H7 (cell line): ENCODE measurements at regions not wholly inside any gene's neighbourhood (a gene's known extent, or its start where the extent isn't known, plus 50 kb on each side); places are given as distances from the start of the nearest gene placed in this dataset.

Source experiments
- DNase-seq: peaks from one replicate; pipeline ENCODE4 v3.0.0; 2012
- H3K27me3 ChIP-seq: 2 replicates; pipeline ENCODE4 v1.6.0; 2011; ENCODE audit warnings: mild to moderate bottlenecking, low read length; ENCODE audit not compliant: control insufficient read depth, insufficient read depth
- H3K36me3 ChIP-seq: replicated peaks from 2 replicates; pipeline ENCODE4 v1.5.1; 2011; ENCODE audit warnings: low read length; ENCODE audit not compliant: control insufficient read depth, insufficient read depth
- H3K4me3 ChIP-seq: 2 replicates; pipeline ENCODE4 v1.5.1; 2011; ENCODE audit warnings: low read depth, mild to moderate bottlenecking, control low read depth, low read length, moderate library complexity; ENCODE audit not compliant: insufficient read depth

DNA sequence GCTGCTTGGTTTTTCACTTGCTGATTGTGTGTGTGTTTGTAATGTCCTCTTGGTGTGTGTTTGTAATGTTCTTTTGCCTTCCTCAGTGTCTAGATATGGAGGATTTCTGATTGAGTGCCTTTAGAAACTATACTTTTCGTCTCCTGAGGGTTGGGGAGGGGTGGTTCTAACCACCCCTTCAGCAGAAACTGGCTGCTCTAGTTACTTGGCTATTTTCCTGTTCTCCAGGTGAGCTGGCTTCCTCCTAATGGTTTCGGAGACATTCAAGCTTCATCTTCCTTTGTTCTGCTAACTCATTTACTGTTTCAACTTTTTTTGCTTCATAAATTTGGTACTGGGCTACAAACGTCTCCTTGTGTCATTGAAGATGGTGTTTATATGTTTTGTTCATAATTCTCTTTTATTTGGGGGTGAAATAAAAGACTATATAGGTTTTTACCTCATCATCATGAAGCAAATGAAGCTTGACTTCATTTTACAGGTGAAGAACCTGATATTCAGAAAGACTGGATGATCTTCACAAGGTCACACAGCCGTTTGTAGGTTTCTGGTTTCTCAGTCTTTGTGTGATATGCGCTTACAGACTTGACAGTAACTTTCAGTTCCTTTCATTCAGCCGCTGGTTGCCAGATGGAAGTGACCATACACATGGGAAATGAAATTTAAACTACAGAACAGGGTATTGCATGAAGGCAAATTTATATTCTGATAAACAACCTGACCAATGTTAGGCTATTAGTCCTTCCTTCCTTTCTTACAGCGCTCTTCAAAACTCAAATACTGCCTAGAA is 238.5 kb downstream of the GALR1 start:
- Histone ChIP-seq H3K4me3 (no peak overlapping the region), H3K27me3 (no peaks in the 10 kb centered on the region), H3K36me3 (no peaks in the 10 kb centered on the region)
- DNase-seq: no peak

DNA sequence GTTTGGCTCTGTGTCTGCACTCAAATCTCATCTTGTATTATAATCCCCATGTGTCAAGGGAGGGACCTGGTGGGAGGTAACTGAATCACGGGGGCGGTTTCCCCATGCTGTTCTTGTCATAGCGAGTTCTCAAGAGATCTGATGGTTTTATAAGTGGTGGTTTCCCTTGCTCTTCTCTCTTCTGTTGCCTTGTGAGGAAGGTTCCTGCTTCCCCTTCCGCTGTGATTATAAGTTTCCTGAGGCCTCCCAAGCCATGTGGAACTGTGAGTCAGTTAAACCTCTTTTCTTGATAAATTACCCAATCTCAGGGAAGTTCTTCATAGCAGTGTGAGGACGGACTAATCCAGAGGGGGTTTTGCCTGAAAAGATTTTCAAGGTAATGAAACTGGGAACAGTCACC is 245.4 kb downstream of the GALR1 start:
- no peak for DNase-seq

DNA sequence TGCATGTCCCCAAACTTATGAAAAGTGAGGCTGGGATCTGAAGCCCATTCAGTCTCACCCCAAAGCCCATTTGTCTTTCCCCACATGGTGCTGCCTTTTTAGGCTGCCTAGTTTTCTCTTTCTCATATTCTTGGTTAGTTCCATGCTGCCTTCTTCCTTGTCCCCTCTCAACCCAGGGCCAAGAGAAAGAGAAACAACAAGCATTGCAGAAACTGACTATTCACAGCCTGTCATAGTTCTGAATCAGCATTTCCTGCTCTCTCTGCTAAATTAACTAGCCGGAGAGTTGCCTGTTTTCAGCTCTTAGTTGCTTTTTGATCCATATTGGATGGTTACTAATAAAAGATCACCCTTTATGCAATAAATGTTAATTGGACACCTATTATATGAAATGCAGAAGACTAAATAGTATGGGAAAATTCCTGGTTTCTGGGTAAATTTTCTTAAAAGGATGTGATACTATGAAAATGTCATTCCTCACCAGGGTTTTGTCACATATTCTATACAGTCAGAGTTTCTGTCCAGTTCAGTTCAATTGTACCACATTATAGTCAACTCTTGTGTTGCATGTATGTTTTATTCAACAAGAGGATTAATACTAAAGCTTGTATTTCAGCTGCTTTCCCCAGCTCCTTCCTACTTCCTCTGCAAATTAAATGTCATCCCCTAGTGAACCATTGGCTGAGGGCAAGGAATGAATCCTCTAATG is 246.5 kb downstream of the GALR1 start:
- no peak for DNase-seq
- Histone ChIP-seq H3K4me3 (no peak overlapping the region), H3K27me3 (no peaks in the 10 kb centered on the region), H3K36me3 (no peaks in the 10 kb centered on the region)

More for the DNA sequence above, 245.4 kb downstream of the GALR1 start:
- H3K4me3 ChIP-seq: no peak overlapping the region
- H3K36me3 ChIP-seq: no peaks in the 10 kb centered on the region
- no peaks in the 10 kb centered on the region for H3K27me3 ChIP-seq

DNA sequence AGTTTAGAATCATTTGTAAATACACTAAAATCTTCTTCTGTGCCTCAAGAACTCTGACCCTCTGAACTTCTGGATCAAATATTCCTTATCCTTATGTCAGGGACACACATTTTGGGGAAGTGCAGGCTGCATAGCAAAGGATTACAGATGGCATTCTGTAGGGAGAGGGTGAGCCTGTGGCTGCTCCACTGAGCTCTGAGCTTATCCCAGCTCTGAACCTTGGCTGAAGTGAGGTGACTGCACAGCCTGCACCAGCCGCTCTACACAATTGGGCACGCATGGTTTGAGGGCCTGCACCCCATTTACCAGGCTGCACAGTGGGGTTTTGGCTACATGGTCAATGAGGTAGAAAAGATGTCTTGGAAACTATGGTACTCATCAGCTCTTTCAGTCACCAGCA is 251.6 kb downstream of the GALR1 start:
- no peak overlapping the region for H3K4me3 ChIP-seq
- H3K27me3 ChIP-seq: no peaks in the 10 kb centered on the region
- no peak for DNase-seq
- no peaks in the 10 kb centered on the region for H3K36me3 ChIP-seq

DNA sequence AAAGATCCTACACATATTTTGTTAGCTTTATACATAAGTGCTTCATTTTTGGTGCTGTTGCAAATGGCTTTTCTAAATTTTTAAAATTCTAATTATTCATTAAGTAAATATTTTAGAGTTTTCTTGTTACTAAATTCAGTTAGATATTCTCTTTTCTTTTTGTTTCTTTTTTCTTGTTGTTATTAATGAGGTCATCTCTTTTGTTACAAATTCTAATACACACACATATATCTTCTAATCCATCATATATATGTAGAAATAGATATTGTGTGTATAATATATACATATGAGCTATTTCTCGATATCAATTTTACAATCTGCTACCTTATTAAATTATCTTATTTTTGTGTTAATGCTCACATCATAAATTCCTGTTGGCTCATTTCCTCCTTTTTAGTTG is 255.9 kb downstream of the GALR1 start:
- no peak overlapping the region for H3K4me3 ChIP-seq
- H3K27me3 ChIP-seq: no peaks in the 10 kb centered on the region
- no peaks in the 10 kb centered on the region for H3K36me3 ChIP-seq

DNA sequence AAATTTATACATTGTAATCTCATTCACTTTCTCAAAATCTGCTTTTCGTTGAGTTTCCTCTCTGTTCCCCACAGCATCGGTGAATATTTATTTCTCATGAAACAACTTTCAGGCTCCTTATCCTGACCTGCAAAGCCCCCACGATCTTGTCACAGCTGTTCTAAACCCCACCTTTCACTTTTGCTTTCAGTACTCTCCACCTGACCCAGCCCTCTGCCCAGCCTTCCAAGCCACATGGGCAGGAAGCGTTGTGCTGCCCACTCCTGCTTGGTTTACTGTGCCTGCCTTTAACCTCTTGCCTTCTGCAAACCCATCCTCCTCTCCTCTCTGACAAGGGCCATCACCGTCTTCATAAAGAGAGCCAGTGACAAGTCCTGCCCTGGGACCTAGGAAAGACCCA is 262.5 kb downstream of the GALR1 start:
- DNase-seq: no peak
- no peaks in the 10 kb centered on the region for H3K27me3 ChIP-seq
- no peak overlapping the region for H3K4me3 ChIP-seq
- H3K36me3 ChIP-seq: no peaks in the 10 kb centered on the region

More for the DNA sequence above, 255.9 kb downstream of the GALR1 start:
- no peak for DNase-seq

DNA sequence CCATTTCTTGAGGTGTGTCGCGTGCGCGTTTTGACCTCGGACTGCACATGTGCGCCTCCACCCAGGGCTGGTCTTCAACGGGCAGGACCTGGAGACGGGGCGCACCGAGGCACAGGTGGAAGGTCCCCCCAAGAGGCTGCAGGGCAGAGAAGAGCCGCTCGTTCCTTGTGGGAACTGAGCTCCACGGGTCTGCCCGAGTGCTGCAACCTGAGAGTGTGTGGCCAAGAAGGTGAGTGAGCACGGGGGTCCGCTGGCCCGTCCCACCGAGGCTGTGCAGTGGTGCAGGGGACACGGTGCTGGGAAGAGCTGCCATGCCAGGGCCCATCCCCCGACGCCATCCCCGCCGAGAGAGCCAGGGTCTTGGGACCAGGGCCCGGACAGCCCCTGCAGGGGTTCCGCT is 268.3 kb downstream of the GALR1 start:
- peak; percentile 23 for DNase-seq

DNA sequence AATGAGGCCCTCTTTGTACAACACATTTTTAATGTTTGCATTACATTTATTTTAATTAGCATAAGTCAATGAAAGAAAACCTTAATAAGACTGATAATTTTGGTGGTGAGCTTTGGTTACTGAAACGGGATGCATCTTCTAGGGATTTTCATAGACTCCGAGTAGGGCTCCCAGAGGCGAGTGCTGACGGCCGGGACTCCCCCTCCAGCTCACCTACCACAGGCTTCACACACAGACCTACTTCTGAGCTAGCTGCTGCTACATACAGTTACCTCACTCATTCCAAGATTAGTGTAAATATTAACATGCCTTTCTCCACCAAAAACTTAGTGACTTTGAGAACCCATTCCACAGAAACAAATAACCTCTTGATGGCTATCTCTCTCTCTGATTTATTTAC is 271.1 kb downstream of the GALR1 start:
- DNase-seq: no peak

More for the DNA sequence above, 268.3 kb downstream of the GALR1 start:
- Histone ChIP-seq H3K36me3 (no peaks in the 10 kb centered on the region), H3K4me3 (no peak overlapping the region), H3K27me3 (no peaks in the 10 kb centered on the region)

DNA sequence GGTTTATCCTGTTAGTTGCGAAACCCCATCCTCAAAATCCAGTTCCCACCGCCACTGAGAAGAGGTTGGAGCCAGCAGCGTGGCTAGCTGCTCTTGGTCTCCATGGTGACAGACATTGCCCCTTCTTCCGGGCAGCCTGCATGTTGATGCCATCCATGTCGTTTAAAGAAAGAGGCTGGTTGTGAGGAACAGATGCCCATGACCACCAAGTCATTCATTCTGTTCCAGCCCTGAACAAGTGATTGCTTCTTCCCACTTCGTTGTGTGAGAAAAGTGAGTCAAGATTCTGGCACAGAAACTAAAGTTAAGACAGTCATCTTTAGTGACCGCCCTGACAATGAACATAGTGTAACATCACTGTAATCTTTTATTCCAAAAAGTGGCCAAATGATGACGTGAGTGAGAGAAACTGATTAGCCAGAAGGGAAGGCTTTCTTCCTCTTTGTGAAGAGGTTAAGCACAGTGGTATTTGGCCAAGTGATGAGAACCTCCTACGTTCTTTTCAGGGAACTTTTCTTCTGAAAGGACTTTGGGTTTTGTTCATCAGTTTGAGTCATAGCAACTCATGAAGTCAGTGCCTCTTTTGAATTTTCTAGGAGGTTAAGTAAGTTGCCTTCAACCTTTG is 272.5 kb downstream of the GALR1 start:
- Histone ChIP-seq H3K4me3 (no peak overlapping the region), H3K27me3 (no peaks in the 10 kb centered on the region), H3K36me3 (no peaks in the 10 kb centered on the region)
- DNase-seq: no peak

More for the DNA sequence above, 271.1 kb downstream of the GALR1 start:
- Histone ChIP-seq H3K4me3 (no peak overlapping the region), H3K36me3 (no peaks in the 10 kb centered on the region), H3K27me3 (no peaks in the 10 kb centered on the region)

DNA sequence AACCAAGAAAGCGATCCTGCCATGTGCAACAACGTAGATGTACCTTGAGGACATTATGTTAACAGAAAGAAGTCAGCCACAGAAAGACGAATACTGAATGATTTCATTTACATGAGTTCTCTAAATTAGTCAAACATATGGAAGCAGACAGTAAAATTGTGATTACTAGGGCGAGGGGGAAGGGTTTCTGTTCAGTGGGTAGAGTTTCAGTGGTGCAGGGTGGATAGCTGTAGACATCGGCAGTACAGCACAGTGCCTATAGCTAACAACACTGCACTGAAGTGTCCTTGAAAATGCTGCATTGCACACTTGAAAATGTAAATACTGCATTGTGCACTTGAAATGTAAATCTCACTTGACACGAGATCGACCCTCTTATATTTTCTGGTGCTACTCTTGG is 275.3 kb downstream of the GALR1 start:
- Histone ChIP-seq H3K4me3 (no peak overlapping the region), H3K27me3 (no peaks in the 10 kb centered on the region), H3K36me3 (no peaks in the 10 kb centered on the region)
- no peak for DNase-seq

DNA sequence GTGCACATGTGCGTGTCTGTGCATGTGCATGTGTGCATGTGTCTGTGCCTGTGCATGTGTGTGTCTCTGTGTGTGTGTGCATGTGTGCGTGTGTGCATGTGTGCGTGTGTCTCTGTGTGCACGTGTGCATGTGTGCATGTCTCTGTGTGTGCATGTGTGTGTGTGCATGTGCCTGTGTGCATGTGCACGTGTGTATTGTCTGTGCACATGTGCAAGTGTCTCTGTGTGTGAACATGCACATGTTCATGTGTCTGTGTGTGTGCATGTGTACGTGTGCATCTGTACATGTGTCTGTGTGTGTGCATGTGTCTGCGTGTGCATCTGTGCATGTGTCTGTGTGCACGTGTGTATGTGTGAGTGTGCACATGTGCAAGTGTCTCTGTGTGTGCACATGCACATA is 277.3 kb downstream of the GALR1 start:
- Histone ChIP-seq H3K36me3 (no peaks in the 10 kb centered on the region), H3K4me3 (no peak overlapping the region), H3K27me3 (no peaks in the 10 kb centered on the region)
- no peak for DNase-seq

DNA sequence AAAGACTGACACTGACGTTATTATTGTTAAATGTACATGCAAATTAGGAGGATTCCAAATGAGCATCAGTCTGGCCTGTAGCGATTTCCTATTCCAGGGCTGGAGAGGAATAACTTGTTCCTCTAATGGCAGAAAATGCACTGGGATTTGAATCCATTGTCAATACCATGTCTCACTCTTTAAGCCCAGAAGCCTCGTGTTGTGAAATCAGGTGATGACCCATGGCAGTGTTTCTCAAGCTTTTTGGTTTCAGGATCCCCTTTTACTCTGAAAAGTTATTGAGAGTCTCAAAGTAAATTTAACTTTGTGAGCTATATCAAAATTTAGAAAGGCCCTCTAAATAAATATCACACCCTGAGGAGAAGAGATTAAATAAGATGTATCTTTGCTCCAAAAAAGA is 279.2 kb downstream of the GALR1 start:
- H3K4me3 ChIP-seq: no peak overlapping the region
- H3K27me3 ChIP-seq: no peaks in the 10 kb centered on the region
- H3K36me3 ChIP-seq: no peaks in the 10 kb centered on the region
- DNase-seq: no peak

DNA sequence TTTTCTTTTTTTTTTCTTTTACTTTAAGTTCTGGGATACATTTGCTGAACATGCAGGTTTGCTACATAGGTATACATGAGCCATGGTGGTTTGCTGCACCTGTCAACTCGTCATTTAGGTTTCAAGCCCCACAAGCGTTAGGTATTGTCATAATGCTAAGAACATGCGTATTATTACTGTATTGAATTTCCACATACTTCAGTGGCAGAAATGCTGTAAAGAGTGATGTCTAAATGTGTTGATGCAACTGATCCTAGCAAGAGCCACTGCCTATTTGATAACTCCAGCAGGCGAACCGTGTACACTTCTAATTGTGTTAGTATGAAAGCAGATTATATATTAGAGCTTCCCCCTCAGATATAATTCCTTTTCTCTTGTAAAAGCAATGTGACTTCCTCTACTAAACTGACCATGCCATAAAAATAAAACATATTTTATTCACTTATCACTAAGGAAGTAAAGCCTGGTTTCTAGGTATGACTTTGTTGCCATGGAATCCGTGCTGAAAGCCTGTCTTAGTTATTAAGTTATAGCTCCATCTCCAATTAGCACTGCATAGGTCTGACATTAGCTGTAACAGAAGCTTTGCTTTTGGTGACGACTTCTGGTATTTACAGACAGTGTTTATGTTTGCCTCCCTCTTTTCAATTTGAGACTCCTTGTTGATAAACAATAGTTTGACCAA is 280.0 kb downstream of the GALR1 start:
- Histone ChIP-seq H3K27me3 (no peaks in the 10 kb centered on the region), H3K4me3 (no peak overlapping the region), H3K36me3 (no peaks in the 10 kb centered on the region)
- no peak for DNase-seq

DNA sequence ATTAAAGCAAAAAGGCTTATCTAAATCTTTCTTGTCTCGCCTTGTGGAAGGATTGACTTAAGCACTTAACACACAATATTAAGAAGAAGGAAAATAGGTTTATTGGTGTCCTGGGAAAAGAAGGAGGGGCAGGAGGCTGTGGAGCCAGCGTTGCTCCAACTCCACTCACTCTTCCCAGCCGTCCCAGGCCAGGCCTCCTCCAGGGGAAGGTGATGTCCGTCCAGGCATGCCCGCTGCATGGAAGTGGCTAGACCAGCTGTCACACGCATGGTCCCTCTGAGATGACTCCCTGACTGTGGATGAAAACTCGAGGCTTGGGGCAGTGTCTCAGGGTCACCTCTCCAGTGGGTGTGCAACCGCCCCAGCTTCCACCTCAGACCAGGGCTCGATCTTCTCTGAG is 281.1 kb downstream of the GALR1 start:
- Histone ChIP-seq H3K4me3 (no peak overlapping the region), H3K36me3 (no peaks in the 10 kb centered on the region), H3K27me3 (no peaks in the 10 kb centered on the region)
- no peak for DNase-seq
